Stomach (tissue), 8 donors: ENCODE measurements at regions not wholly inside any gene's neighbourhood (a gene's known extent, or its start where the extent isn't known, plus 50 kb on each side); places are given as distances from the start of the nearest gene placed in this dataset.

Source experiments
- DNase-seq, 2 donors: peaks; one replicate each; pipeline versions ENCODE4 v3.0.0 to v3.0.0-alpha.2; 2013 to 2019
- H3K27ac ChIP-seq, 5 donors: fragments of 200-600 bp in 4 of 5; sonication (generic) in 4 of 5; one replicate each; pipeline ENCODE4 v1.5.1; 2013 to 2019; ENCODE audit warnings: mild to moderate bottlenecking in 1 of 5, moderate library complexity in 1 of 5
- H3K27me3 ChIP-seq, 3 donors: fragments of 200-600 bp; sonication (generic); one replicate each; pipeline ENCODE4 v1.5.1; 2017 to 2019; ENCODE audit warnings: mixed run types in 1 of 3
- H3K36me3 ChIP-seq, 4 donors: fragments of 200-600 bp; sonication (generic); 1 replicate in 3 of 4; 2 replicates in 1 of 4; pipeline ENCODE4 v1.5.1; 2016 to 2019
- H3K4me1 ChIP-seq, 4 donors: fragments of 200-600 bp; sonication (generic); one replicate each; pipeline ENCODE4 v1.5.1; 2016 to 2019
- H3K4me3 ChIP-seq, 4 donors: fragments of 200-600 bp; sonication (generic) in 3 of 4; one replicate each; pipeline ENCODE4 v1.5.1; 2016 to 2019; ENCODE audit warnings: mild to moderate bottlenecking in 1 of 4
- H3K9me3 ChIP-seq, 4 donors: fragments of 200-600 bp; sonication (generic); one replicate each; pipeline ENCODE4 v1.5.1; 2016 to 2019
- EP300 ChIP-seq: sonication (generic); formaldehyde crosslinking; IDR thresholded peaks from one replicate; pipeline ENCODE4 v1.6.1; 2017; ENCODE audit warnings: antibody characterized with exemption
- POLR2A ChIP-seq, 4 donors: fragments of 450-650 bp; IDR thresholded peaks; one replicate each; pipeline ENCODE4 v1.6.1; 2016; ENCODE audit warnings: antibody characterized with exemption in 4 of 4, control low read depth in 2 of 4, mild to moderate bottlenecking in 1 of 4, moderate library complexity in 1 of 4
- POLR2AphosphoS5 ChIP-seq, 3 donors: sonication (generic); formaldehyde crosslinking; IDR thresholded peaks; one replicate each; pipeline ENCODE4 v1.6.1; 2016; ENCODE audit warnings: antibody characterized with exemption in 3 of 3
- WGBS, 5 donors: extraction: QIAGEN DNeasy Blood & Tissue Kit in 3 of 5; methylation state at CpG; one replicate each; pipeline versions ENCODE4 v1.1.5 to v1.1.7; 2013 to 2018; 5-methylcytosine and 5-hydroxymethylcytosine counted together
- intact Hi-C: fragments of 100-400 bp; cut with DNase I; formaldehyde crosslinking; loops from one replicate; pipeline ENCODE4 v1.15.1; 2023; ENCODE audit warnings: low total_unique reads
- TF ChIP-seq, protein P1 (sequence below), 7 experiments: fragments of 450-650 bp in 4 of 7; fragments of 200-600 bp in 3 of 7; sonication (generic) in 3 of 7; IDR thresholded peaks; one replicate each; pipeline ENCODE4 v1.5.1; 2016 to 2019; ENCODE audit warnings: antibody characterized with exemption in 7 of 7, control low read depth in 2 of 7, mild to moderate bottlenecking in 1 of 7
- donor health status: healthy with polysubstance abuse.
- donor health status: Bipolar disorder and iron deficiency.
- donor health status: healthy.

DNA sequence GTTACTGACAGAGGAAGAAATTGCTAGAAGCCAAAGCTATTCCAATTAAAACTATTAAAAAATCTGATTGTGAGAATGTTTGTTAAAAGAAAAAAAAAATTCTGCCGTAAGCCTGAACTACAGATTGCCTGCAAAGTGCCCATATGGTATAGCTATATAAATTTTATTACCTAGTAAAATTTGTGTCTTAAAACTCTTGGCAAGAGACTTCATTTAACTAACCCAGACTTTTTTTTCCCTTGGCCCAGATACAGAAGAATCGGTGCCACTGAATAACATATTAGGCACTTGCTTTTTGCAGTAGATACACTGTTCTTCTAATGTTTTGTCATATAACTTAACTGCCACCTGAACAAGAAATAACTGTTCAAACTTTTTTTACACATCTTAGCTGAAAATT, 125.5 kb downstream of the RPS29 start:
- no peak overlapping the region for H3K27ac ChIP-seq
- no peak for DNase-seq
- WGBS, 5 donors = 60 to 80% (median 70%) methylated on average over 2 of the region's 2 CpGs
- intact Hi-C loops = loop anchor here (5.0 kb wide), 1 partner anchor 37 kb away; no protein-coding TSS in a partner anchor
- no peak for TF ChIP-seq POLR2A (IDR thresholded peaks at IDR 0.05)
- no peak for TF ChIP-seq EP300
- TF ChIP-seq, protein P1, sequence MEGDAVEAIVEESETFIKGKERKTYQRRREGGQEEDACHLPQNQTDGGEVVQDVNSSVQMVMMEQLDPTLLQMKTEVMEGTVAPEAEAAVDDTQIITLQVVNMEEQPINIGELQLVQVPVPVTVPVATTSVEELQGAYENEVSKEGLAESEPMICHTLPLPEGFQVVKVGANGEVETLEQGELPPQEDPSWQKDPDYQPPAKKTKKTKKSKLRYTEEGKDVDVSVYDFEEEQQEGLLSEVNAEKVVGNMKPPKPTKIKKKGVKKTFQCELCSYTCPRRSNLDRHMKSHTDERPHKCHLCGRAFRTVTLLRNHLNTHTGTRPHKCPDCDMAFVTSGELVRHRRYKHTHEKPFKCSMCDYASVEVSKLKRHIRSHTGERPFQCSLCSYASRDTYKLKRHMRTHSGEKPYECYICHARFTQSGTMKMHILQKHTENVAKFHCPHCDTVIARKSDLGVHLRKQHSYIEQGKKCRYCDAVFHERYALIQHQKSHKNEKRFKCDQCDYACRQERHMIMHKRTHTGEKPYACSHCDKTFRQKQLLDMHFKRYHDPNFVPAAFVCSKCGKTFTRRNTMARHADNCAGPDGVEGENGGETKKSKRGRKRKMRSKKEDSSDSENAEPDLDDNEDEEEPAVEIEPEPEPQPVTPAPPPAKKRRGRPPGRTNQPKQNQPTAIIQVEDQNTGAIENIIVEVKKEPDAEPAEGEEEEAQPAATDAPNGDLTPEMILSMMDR (IDR thresholded peaks at IDR 0.05) = no peak
- TF ChIP-seq POLR2AphosphoS5 (IDR thresholded peaks at IDR 0.05) = no peak
- no peaks in the 10 kb centered on the region for H3K9me3 ChIP-seq
- no peaks in the 10 kb centered on the region for H3K27me3 ChIP-seq
- no peaks in the 10 kb centered on the region for H3K36me3 ChIP-seq
- H3K4me1 ChIP-seq = no peaks in the 10 kb centered on the region
- no peak overlapping the region for H3K4me3 ChIP-seq

DNA sequence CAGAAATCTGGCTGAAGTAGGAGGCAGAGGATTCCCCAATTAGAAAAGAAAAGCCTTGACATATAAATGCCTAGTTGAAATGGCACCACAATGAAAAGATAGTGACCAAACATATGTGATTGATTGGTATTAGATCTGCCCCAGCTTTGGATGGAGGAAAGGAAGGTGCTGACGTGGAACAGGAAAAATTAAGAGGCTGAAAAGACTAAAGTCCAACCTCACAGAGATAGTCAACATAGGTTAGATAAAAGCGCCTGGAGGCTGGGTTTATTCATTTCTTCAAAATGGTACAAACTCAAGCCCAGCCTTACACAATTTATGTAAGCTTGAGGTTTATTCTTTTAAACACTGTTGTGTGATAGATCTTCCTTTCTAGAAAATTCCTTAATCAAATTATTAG, 129.6 kb downstream of the RPS29 start:
- no peaks in the 10 kb centered on the region for H3K27me3 ChIP-seq
- 29 to 49% (median 40%) methylated on average over 2 of the region's 2 CpGs for WGBS, 5 donors
- intact Hi-C loops = no loop called here
- TF ChIP-seq EP300 = no peak
- no peak for TF ChIP-seq POLR2A (IDR thresholded peaks at IDR 0.05)
- no peak for TF ChIP-seq POLR2AphosphoS5 (IDR thresholded peaks at IDR 0.05)
- TF ChIP-seq, protein P1 (IDR thresholded peaks at IDR 0.05) = no peak
- no peaks in the 10 kb centered on the region for H3K9me3 ChIP-seq
- H3K36me3 ChIP-seq = no peaks in the 10 kb centered on the region
- no peak overlapping the region for H3K27ac ChIP-seq
- no peak for DNase-seq
- H3K4me3 ChIP-seq = no peak overlapping the region
- H3K4me1 ChIP-seq = no peaks in the 10 kb centered on the region

DNA sequence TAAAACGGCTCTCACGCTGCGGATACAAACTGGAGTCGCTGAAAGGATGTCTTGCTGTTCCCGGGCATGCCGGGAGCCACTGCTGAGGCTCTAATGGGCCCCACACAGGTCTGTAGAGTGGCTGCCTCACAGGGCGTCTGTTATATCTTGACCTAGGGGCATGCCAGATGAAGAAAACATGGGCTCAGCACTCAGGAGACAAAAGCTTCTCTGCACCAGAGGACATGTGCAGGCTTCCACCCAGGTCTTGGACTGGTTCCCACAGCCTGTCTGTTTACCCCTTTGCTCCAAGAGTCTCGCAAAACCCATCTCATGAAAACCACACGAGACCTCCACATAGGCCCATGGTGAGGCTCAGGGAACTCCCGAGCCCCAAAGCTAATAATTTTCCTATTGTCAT, 134.2 kb downstream of the RPS29 start:
- Histone ChIP-seq H3K9me3 (peaks cover 3 to 21% (median 17%) of the 10 kb centered on the region in 4 donors), H3K27me3 (no peaks in the 10 kb centered on the region), H3K27ac (no peak overlapping the region), H3K36me3 (no peaks in the 10 kb centered on the region), H3K4me1 (no peaks in the 10 kb centered on the region), H3K4me3 (no peak overlapping the region)
- intact Hi-C loops = no loop called here
- TF ChIP-seq, protein P1 (IDR thresholded peaks at IDR 0.05) = no peak
- TF ChIP-seq EP300 (no peak), POLR2A (IDR thresholded peaks at IDR 0.05) (no peak), POLR2AphosphoS5 (IDR thresholded peaks at IDR 0.05) (no peak)
- WGBS, 5 donors = 77 to 89% (median 86%) methylated on average over 10 of the region's 10 CpGs
- DNase-seq = no peak

- Histone ChIP-seq H3K4me1 (no peaks in the 10 kb centered on the region), H3K9me3 (peaks cover 3 to 21% (median 17%) of the 10 kb centered on the region in 4 donors), H3K36me3 (no peaks in the 10 kb centered on the region), H3K27ac (no peak overlapping the region), H3K4me3 (no peak overlapping the region), H3K27me3 (no peaks in the 10 kb centered on the region)
- intact Hi-C loops = no loop called here
- DNase-seq = no peak
- TF ChIP-seq POLR2AphosphoS5 (IDR thresholded peaks at IDR 0.05) (no peak), EP300 (no peak), POLR2A (IDR thresholded peaks at IDR 0.05) (no peak)
- TF ChIP-seq, protein P1 (IDR thresholded peaks at IDR 0.05) = no peak
- WGBS, 5 donors = 82 to 100% (median 94%) methylated on average over 2 of the region's 2 CpGs
Measured at GRCh38 chr14:49449749-49450148, 136.4 kb downstream of the RPS29 start.
